GM12892 (cell line): ENCODE measurements at regions not wholly inside any gene's neighbourhood (a gene's known extent, or its start where the extent isn't known, plus 50 kb on each side); places are given as distances from the start of the nearest gene placed in this dataset.

Source experiments
- POLR2A ChIP-seq: IDR thresholded peaks from 2 replicates; pipeline ENCODE4 v1.6.1; 2011; ENCODE audit warnings: low read depth, low read length, control low read depth
- TAF1 ChIP-seq: IDR thresholded peaks from 2 replicates; pipeline ENCODE4 v1.6.1; 2011; ENCODE audit warnings: low read depth, mild to moderate bottlenecking, control low read depth, low read length, borderline replicate concordance

GRCh38 chr12:127899971-127900370 lies 367.0 kb upstream of the TMEM132C start:
- no peak for TF ChIP-seq POLR2A
- TF ChIP-seq TAF1: no peak
